ENCODE measurements at regions not wholly inside any gene's neighbourhood (a gene's known extent, or its start where the extent isn't known, plus 50 kb on each side); places are given as distances from the start of the nearest gene placed in this dataset.

GRCh38 chr20:60729135-60729900 lies 522.7 kb upstream of the CDH4 start:
- Mint-ChIP-seq H3K4me1 (no peaks in the 10 kb centered on the region), H3K4me3 (no peak overlapping the region), H3K27me3 (ENCODE audit: insufficient read depth, low read depth) (peaks cover 4% of the 10 kb centered on the region), H3K9me3 (peaks cover 6% of the 10 kb centered on the region), H3K27ac (no peak overlapping the region), H3K36me3 (no peaks in the 10 kb centered on the region)
- Histone ChIP-seq H3F3A (ENCODE audit: low read depth) (no peaks in the 10 kb centered on the region), H2AFZ (replicated peaks) (no peak overlapping the region), H4K20me1 (ENCODE audit: low read depth) (no peaks in the 10 kb centered on the region), H3K4me3 (no peak overlapping the region), H3K27me3 (no peaks in the 10 kb centered on the region), H3K36me3 (no peaks in the 10 kb centered on the region), H3K4me1 (peaks cover 8% of the 10 kb centered on the region), H3K79me2 (ENCODE audit: low read depth) (no peaks in the 10 kb centered on the region), H3K4me2 (no peak overlapping the region), H3K9ac (no peak overlapping the region), H3K9me3 (ENCODE audit: low read depth) (no peaks in the 10 kb centered on the region), H3K27ac (no peak overlapping the region)
- peak; percentile 10 for DNase-seq (ENCODE audit: low spot score)
- TF ChIP-seq EZH2phosphoT487 (IDR thresholded peaks at IDR 0.05) (no peak), EZH2 (IDR thresholded peaks at IDR 0.05) (no peak)
- TF ChIP-seq, protein P1, sequence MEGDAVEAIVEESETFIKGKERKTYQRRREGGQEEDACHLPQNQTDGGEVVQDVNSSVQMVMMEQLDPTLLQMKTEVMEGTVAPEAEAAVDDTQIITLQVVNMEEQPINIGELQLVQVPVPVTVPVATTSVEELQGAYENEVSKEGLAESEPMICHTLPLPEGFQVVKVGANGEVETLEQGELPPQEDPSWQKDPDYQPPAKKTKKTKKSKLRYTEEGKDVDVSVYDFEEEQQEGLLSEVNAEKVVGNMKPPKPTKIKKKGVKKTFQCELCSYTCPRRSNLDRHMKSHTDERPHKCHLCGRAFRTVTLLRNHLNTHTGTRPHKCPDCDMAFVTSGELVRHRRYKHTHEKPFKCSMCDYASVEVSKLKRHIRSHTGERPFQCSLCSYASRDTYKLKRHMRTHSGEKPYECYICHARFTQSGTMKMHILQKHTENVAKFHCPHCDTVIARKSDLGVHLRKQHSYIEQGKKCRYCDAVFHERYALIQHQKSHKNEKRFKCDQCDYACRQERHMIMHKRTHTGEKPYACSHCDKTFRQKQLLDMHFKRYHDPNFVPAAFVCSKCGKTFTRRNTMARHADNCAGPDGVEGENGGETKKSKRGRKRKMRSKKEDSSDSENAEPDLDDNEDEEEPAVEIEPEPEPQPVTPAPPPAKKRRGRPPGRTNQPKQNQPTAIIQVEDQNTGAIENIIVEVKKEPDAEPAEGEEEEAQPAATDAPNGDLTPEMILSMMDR (IDR thresholded peaks at IDR 0.05), result no peak

DNA sequence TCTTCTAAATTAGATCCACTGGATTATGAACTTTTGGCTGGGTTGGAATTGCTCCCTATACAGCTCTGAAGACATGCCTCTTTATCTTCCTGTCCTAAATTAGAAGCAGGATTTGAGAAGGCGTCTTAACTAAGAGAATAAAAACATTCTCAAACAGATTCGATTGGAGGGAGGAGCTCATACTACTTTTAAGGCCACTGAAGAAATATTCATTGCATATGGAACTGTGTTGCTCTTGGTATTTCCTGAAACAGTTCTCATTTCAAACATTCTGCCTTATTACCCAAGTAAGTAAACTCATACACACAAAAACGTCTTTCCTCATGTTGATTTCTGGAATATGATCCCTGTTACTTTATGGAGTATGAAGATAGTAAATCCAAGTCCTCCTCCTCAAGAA lies 519.7 kb upstream of the CDH4 start:
- H3K4me1 ChIP-seq, result peaks cover 8% of the 10 kb centered on the region
- H3K27me3 ChIP-seq, result no peaks in the 10 kb centered on the region
- H3K27ac ChIP-seq, result no peak overlapping the region
- H3K27me3 Mint-ChIP-seq (ENCODE audit: insufficient read depth, low read depth), result peaks cover 6% of the 10 kb centered on the region
- no peaks in the 10 kb centered on the region for H3K9me3 ChIP-seq (ENCODE audit: low read depth)
- no peak overlapping the region for H2AFZ ChIP-seq (replicated peaks)
- H4K20me1 ChIP-seq (ENCODE audit: low read depth), result no peaks in the 10 kb centered on the region
- H3F3A ChIP-seq (ENCODE audit: low read depth), result no peaks in the 10 kb centered on the region
- peaks cover 2% of the 10 kb centered on the region for H3K9me3 Mint-ChIP-seq
- H3K36me3 Mint-ChIP-seq, result no peaks in the 10 kb centered on the region
- no peak overlapping the region for H3K4me3 ChIP-seq
- H3K27ac Mint-ChIP-seq, result no peak overlapping the region
- no peak overlapping the region for H3K4me3 Mint-ChIP-seq
- TF ChIP-seq EZH2phosphoT487 (IDR thresholded peaks at IDR 0.05) (no peak), EZH2 (IDR thresholded peaks at IDR 0.05) (no peak)
- TF ChIP-seq, protein P1 (IDR thresholded peaks at IDR 0.05), result no peak
- DNase-seq (ENCODE audit: low spot score), result no peak
- H3K9ac ChIP-seq, result no peak overlapping the region
- H3K4me2 ChIP-seq, result no peak overlapping the region
- no peaks in the 10 kb centered on the region for H3K36me3 ChIP-seq
- no peaks in the 10 kb centered on the region for H3K79me2 ChIP-seq (ENCODE audit: low read depth)
- H3K4me1 Mint-ChIP-seq, result no peaks in the 10 kb centered on the region

- no peak overlapping the region for H3K4me3 Mint-ChIP-seq
- peaks cover 7% of the 10 kb centered on the region for H3K9me3 Mint-ChIP-seq
- no peak overlapping the region for H3K4me3 ChIP-seq
- no peaks in the 10 kb centered on the region for H3K36me3 Mint-ChIP-seq
- peaks cover 4% of the 10 kb centered on the region for H3K27me3 Mint-ChIP-seq (ENCODE audit: insufficient read depth, low read depth)
- no peaks in the 10 kb centered on the region for H4K20me1 ChIP-seq (ENCODE audit: low read depth)
- H3K79me2 ChIP-seq (ENCODE audit: low read depth), result no peaks in the 10 kb centered on the region
- no peak overlapping the region for H3K4me2 ChIP-seq
- H3K27me3 ChIP-seq, result no peaks in the 10 kb centered on the region
- no peaks in the 10 kb centered on the region for H3K4me1 ChIP-seq
- no peak overlapping the region for H3K27ac ChIP-seq
- no peaks in the 10 kb centered on the region for H3F3A ChIP-seq (ENCODE audit: low read depth)
- TF ChIP-seq EZH2phosphoT487 (IDR thresholded peaks at IDR 0.05) (no peak), EZH2 (IDR thresholded peaks at IDR 0.05) (no peak)
- TF ChIP-seq, protein P1 (IDR thresholded peaks at IDR 0.05), result no peak
- no peaks in the 10 kb centered on the region for H3K4me1 Mint-ChIP-seq
- no peaks in the 10 kb centered on the region for H3K9me3 ChIP-seq (ENCODE audit: low read depth)
- no peak overlapping the region for H3K9ac ChIP-seq
- H3K36me3 ChIP-seq, result no peaks in the 10 kb centered on the region
- H2AFZ ChIP-seq (replicated peaks), result no peak overlapping the region
- no peak for DNase-seq (ENCODE audit: low spot score)
- no peak overlapping the region for H3K27ac Mint-ChIP-seq
These were observed 504.0 kb upstream of the CDH4 start for GRCh38 chr20:60748086-60748485.
